ENCODE measurements at regions not wholly inside any gene's neighbourhood (a gene's known extent, or its start where the extent isn't known, plus 50 kb on each side); places are given as distances from the start of the nearest gene placed in this dataset.
"Not testable (repeated sequence)": the region's sequence is repeated elsewhere in the genome, so short reads cannot be mapped to it uniquely, and the experiment has no call there.

GRCh38 chr3:125899181-125899580 lies 69.8 kb upstream of the ROPN1B start:
- not testable (repeated sequence) for H3K36me3 ChIP-seq (ENCODE audit: insufficient read depth); H3K9ac ChIP-seq; H3K4me2 ChIP-seq; H3K4me1 ChIP-seq (ENCODE audit: low read depth, poor library complexity, severe bottlenecking); H3K27ac ChIP-seq; H2AFZ ChIP-seq (ENCODE audit: low read depth); H3K27me3 ChIP-seq (ENCODE audit: insufficient read depth, low read depth); H4K20me1 ChIP-seq (ENCODE audit: insufficient read depth); H3K4me3 ChIP-seq (IDR thresholded peaks at IDR 0.05; ENCODE audit: insufficient read depth, low read depth, low read length); H3K79me2 ChIP-seq (ENCODE audit: insufficient read depth, low read depth)

GRCh38 chr3:125901473-125901872 lies 67.5 kb upstream of the ROPN1B start:
- H3K9ac ChIP-seq; H2AFZ ChIP-seq (ENCODE audit: low read depth); H3K4me2 ChIP-seq; H3K4me1 ChIP-seq (ENCODE audit: low read depth, poor library complexity, severe bottlenecking); H3K4me3 ChIP-seq (IDR thresholded peaks at IDR 0.05; ENCODE audit: insufficient read depth, low read depth, low read length); H3K27me3 ChIP-seq (ENCODE audit: insufficient read depth, low read depth); H3K27ac ChIP-seq; H4K20me1 ChIP-seq (ENCODE audit: insufficient read depth); H3K36me3 ChIP-seq (ENCODE audit: insufficient read depth); H3K79me2 ChIP-seq (ENCODE audit: insufficient read depth, low read depth): not testable (repeated sequence)

- H4K20me1 ChIP-seq (ENCODE audit: insufficient read depth); H3K27ac ChIP-seq; H3K79me2 ChIP-seq (ENCODE audit: insufficient read depth, low read depth); H2AFZ ChIP-seq (ENCODE audit: low read depth); H3K4me3 ChIP-seq (IDR thresholded peaks at IDR 0.05; ENCODE audit: insufficient read depth, low read depth, low read length); H3K9ac ChIP-seq; H3K4me1 ChIP-seq (ENCODE audit: low read depth, poor library complexity, severe bottlenecking); H3K27me3 ChIP-seq (ENCODE audit: insufficient read depth, low read depth); H3K4me2 ChIP-seq; H3K36me3 ChIP-seq (ENCODE audit: insufficient read depth): not testable (repeated sequence)
These were observed 65.1 kb upstream of the ROPN1B start for GRCh38 chr3:125903780-125904455.

- H3K9ac ChIP-seq; H3K27ac ChIP-seq; H3K4me2 ChIP-seq; H3K4me1 ChIP-seq (ENCODE audit: low read depth, poor library complexity, severe bottlenecking); H3K79me2 ChIP-seq (ENCODE audit: insufficient read depth, low read depth); H2AFZ ChIP-seq (ENCODE audit: low read depth); H3K4me3 ChIP-seq (IDR thresholded peaks at IDR 0.05; ENCODE audit: insufficient read depth, low read depth, low read length); H4K20me1 ChIP-seq (ENCODE audit: insufficient read depth); H3K36me3 ChIP-seq (ENCODE audit: insufficient read depth); H3K27me3 ChIP-seq (ENCODE audit: insufficient read depth, low read depth): not testable (repeated sequence)
These were observed 61.7 kb upstream of the ROPN1B start for GRCh38 chr3:125907279-125907678.

GRCh38 chr3:125910851-125911250 lies 58.1 kb upstream of the ROPN1B start:
- not testable (repeated sequence) for H3K36me3 ChIP-seq (ENCODE audit: insufficient read depth); H3K4me3 ChIP-seq (IDR thresholded peaks at IDR 0.05; ENCODE audit: insufficient read depth, low read depth, low read length); H2AFZ ChIP-seq (ENCODE audit: low read depth); H4K20me1 ChIP-seq (ENCODE audit: insufficient read depth); H3K27ac ChIP-seq; H3K4me1 ChIP-seq (ENCODE audit: low read depth, poor library complexity, severe bottlenecking); H3K4me2 ChIP-seq; H3K27me3 ChIP-seq (ENCODE audit: insufficient read depth, low read depth); H3K79me2 ChIP-seq (ENCODE audit: insufficient read depth, low read depth); H3K9ac ChIP-seq

GRCh38 chr3:125914608-125915436 lies 54.2 kb upstream of the ROPN1B start:
- not testable (repeated sequence) for H4K20me1 ChIP-seq (ENCODE audit: insufficient read depth); H3K79me2 ChIP-seq (ENCODE audit: insufficient read depth, low read depth); H3K36me3 ChIP-seq (ENCODE audit: insufficient read depth); H3K27ac ChIP-seq; H3K27me3 ChIP-seq (ENCODE audit: insufficient read depth, low read depth)
- peak overlapping the region; percentile 88 for H2AFZ ChIP-seq (ENCODE audit: low read depth)
- peak overlapping the region; percentile 81 for H3K4me2 ChIP-seq
- peak overlapping the region; percentile 45; the same call in 1 of the 2 replicates for H3K9ac ChIP-seq
- peaks cover 18% of the 10 kb centered on the region for H3K4me1 ChIP-seq (ENCODE audit: low read depth, poor library complexity, severe bottlenecking)
- peak overlapping the region; percentile 62 for H3K4me3 ChIP-seq (IDR thresholded peaks at IDR 0.05; ENCODE audit: insufficient read depth, low read depth, low read length)

- peak overlapping the region; percentile 88 for H2AFZ ChIP-seq (ENCODE audit: low read depth)
These were observed 53.6 kb upstream of the ROPN1B start for GRCh38 chr3:125915437-125915787.

GRCh38 chr3:125915792-125916375 lies 53.1 kb upstream of the ROPN1B start:
- peak overlapping the region; percentile 81 for H3K4me2 ChIP-seq
- not testable (repeated sequence) for H3K27me3 ChIP-seq (ENCODE audit: insufficient read depth, low read depth); H3K36me3 ChIP-seq (ENCODE audit: insufficient read depth); H3K27ac ChIP-seq; H4K20me1 ChIP-seq (ENCODE audit: insufficient read depth); H3K79me2 ChIP-seq (ENCODE audit: insufficient read depth, low read depth)
- peaks cover 18% of the 10 kb centered on the region for H3K4me1 ChIP-seq (ENCODE audit: low read depth, poor library complexity, severe bottlenecking)
- H3K9ac ChIP-seq: peak overlapping the region; percentile 45; the same call in 1 of the 2 replicates
- H2AFZ ChIP-seq (ENCODE audit: low read depth): peak overlapping the region; percentile 88; the same call in 1 of the 2 replicates
- peak overlapping the region; percentile 62 for H3K4me3 ChIP-seq (IDR thresholded peaks at IDR 0.05; ENCODE audit: insufficient read depth, low read depth, low read length)

More at GRCh38 chr3:125915437-125915787, 53.6 kb upstream of the ROPN1B start:
- Histone ChIP-seq H3K4me2 (peak overlapping the region; percentile 81), H3K4me3 (IDR thresholded peaks at IDR 0.05; ENCODE audit: insufficient read depth, low read depth, low read length) (peak overlapping the region; percentile 62), H3K4me1 (ENCODE audit: low read depth, poor library complexity, severe bottlenecking) (peaks cover 18% of the 10 kb centered on the region), H3K9ac (peak overlapping the region; percentile 45; the same call in 1 of the 2 replicates)
- H4K20me1 ChIP-seq (ENCODE audit: insufficient read depth); H3K79me2 ChIP-seq (ENCODE audit: insufficient read depth, low read depth); H3K27me3 ChIP-seq (ENCODE audit: insufficient read depth, low read depth); H3K36me3 ChIP-seq (ENCODE audit: insufficient read depth); H3K27ac ChIP-seq: not testable (repeated sequence)

All from KMS-11 (cell line).